CD4-positive, alpha-beta T cell treated with Interferon gamma for 1 hour (primary cell): ENCODE measurements at regions not wholly inside any gene's neighbourhood (a gene's known extent, or its start where the extent isn't known, plus 50 kb on each side); places are given as distances from the start of the nearest gene placed in this dataset.

Source experiments
- DNase-seq: peaks from one replicate; pipeline ENCODE4 v3.0.0-alpha.2; 2020

- no peak for DNase-seq
Measured at GRCh38 chr10:33579996-33580395, 245.5 kb upstream of the NRP1 start.

GRCh38 chr10:33573606-33574005, 239.1 kb upstream of the NRP1 start:
- no peak for DNase-seq

GRCh38 chr10:33571616-33572015, 237.1 kb upstream of the NRP1 start:
- DNase-seq, result no peak

- DNase-seq, result peak; percentile 14
Measured at GRCh38 chr10:33570495-33570894, 236.0 kb upstream of the NRP1 start.

GRCh38 chr10:33569702-33570101, 235.2 kb upstream of the NRP1 start:
- no peak for DNase-seq

- DNase-seq, result no peak
Measured at GRCh38 chr10:33566426-33566825, 232.0 kb upstream of the NRP1 start.

GRCh38 chr10:33566001-33566400, 231.5 kb upstream of the NRP1 start:
- no peak for DNase-seq

- no peak for DNase-seq
Measured at GRCh38 chr10:33565231-33565630, 230.8 kb upstream of the NRP1 start.

- no peak for DNase-seq
Measured at GRCh38 chr10:33559105-33559504, 224.6 kb upstream of the NRP1 start.

GRCh38 chr10:33557313-33557712, 222.8 kb upstream of the NRP1 start:
- DNase-seq, result no peak

GRCh38 chr10:33556620-33557019, 222.2 kb upstream of the NRP1 start:
- DNase-seq, result no peak

- no peak for DNase-seq
Measured at GRCh38 chr10:33556103-33556502, 221.6 kb upstream of the NRP1 start.

- no peak for DNase-seq
Measured at GRCh38 chr10:33553748-33554571, 219.5 kb upstream of the NRP1 start.

GRCh38 chr10:33552290-33552689, 217.8 kb upstream of the NRP1 start:
- no peak for DNase-seq

- DNase-seq, result no peak
Measured at GRCh38 chr10:33550811-33551210, 216.3 kb upstream of the NRP1 start.

GRCh38 chr10:33547976-33548375, 213.5 kb upstream of the NRP1 start:
- DNase-seq, result no peak

- no peak for DNase-seq
Measured at GRCh38 chr10:33546031-33546430, 211.6 kb upstream of the NRP1 start.

- DNase-seq, result no peak
Measured at GRCh38 chr10:33542752-33543505, 208.5 kb upstream of the NRP1 start.

- no peak for DNase-seq
Measured at GRCh38 chr10:33539116-33539515, 204.6 kb upstream of the NRP1 start.

- DNase-seq, result no peak
Measured at GRCh38 chr10:33537066-33537465, 202.6 kb upstream of the NRP1 start.

GRCh38 chr10:33536508-33536907, 202.0 kb upstream of the NRP1 start:
- DNase-seq, result no peak

- DNase-seq, result no peak
Measured at GRCh38 chr10:33535866-33536265, 201.4 kb upstream of the NRP1 start.

- no peak for DNase-seq
Measured at GRCh38 chr10:33534416-33534815, 199.9 kb upstream of the NRP1 start.

- no peak for DNase-seq
Measured at GRCh38 chr10:33533612-33534011, 199.1 kb upstream of the NRP1 start.
